LNCaP clone FGC (cell line): ENCODE measurements at regions not wholly inside any gene's neighbourhood (a gene's known extent, or its start where the extent isn't known, plus 50 kb on each side); places are given as distances from the start of the nearest gene placed in this dataset.

Experiments used
- DNase-seq: peaks from one replicate; pipeline ENCODE4 v3.0.0-alpha.2; 2011; ENCODE audit warnings: low read depth
- H3K4me3 ChIP-seq: 2 replicates; pipeline ENCODE4 v1.5.1; 2011; ENCODE audit warnings: mild to moderate bottlenecking, low read depth, low read length, control low read depth
- CTCF ChIP-seq: IDR thresholded peaks from 2 replicates; pipeline ENCODE4 v1.5.1; 2012; ENCODE audit warnings: mild to moderate bottlenecking; ENCODE audit not compliant: control insufficient read depth, insufficient read depth; ENCODE audit errors: extremely low read depth

GRCh38 chr9:101877439-101877838 lies 139.0 kb upstream of the GRIN3A start:
- H3K4me3 ChIP-seq, result no peak overlapping the region
- DNase-seq, result no peak
- no peak for TF ChIP-seq CTCF

- no peak for DNase-seq
- no peak for TF ChIP-seq CTCF
- no peak overlapping the region for H3K4me3 ChIP-seq
Measured at GRCh38 chr9:101861472-101861871, 123.0 kb upstream of the GRIN3A start.

- TF ChIP-seq CTCF, result no peak
- no peak overlapping the region for H3K4me3 ChIP-seq
- DNase-seq, result no peak
Measured at GRCh38 chr9:101860920-101861319, 122.5 kb upstream of the GRIN3A start.

- DNase-seq, result no peak
- H3K4me3 ChIP-seq, result no peak overlapping the region
- no peak for TF ChIP-seq CTCF
Measured at GRCh38 chr9:101859620-101860019, 121.2 kb upstream of the GRIN3A start.

- DNase-seq, result no peak
- TF ChIP-seq CTCF, result no peak
- no peak overlapping the region for H3K4me3 ChIP-seq
Measured at GRCh38 chr9:101858026-101858425, 119.6 kb upstream of the GRIN3A start.

GRCh38 chr9:101849102-101849707 lies 110.8 kb upstream of the GRIN3A start:
- H3K4me3 ChIP-seq, result no peak overlapping the region
- no peak for DNase-seq
- TF ChIP-seq CTCF, result no peak

GRCh38 chr9:101848485-101848919 lies 110.1 kb upstream of the GRIN3A start:
- H3K4me3 ChIP-seq, result no peak overlapping the region

More at GRCh38 chr9:101848485-101848919, 110.1 kb upstream of the GRIN3A start:
- TF ChIP-seq CTCF, result no peak
- DNase-seq, result peak; percentile 6
